ENCODE measurements at regions not wholly inside any gene's neighbourhood (a gene's known extent, or its start where the extent isn't known, plus 50 kb on each side); places are given as distances from the start of the nearest gene placed in this dataset.

DNA sequence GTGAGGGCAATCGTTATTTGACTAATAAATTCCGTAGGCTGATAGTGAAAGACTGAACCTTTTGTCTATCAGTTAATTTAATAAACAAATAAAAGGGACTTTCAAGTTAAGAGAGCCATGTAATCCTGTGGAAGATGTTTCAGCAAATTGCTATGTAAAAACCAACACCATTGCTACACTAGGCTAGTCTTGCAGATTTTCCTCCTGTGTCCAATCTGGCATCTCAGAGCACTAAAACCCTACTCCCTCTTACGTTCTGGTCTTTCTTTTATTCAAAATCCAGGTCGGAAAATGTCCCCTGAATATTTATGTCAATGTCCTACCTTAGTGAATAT is 478.8 kb upstream of the TNC start:
- no peak for DNase-seq (ENCODE audit: low spot score)
- Histone ChIP-seq H3K27me3 (ENCODE audit: control insufficient read depth in 4 of 4, insufficient read depth in 4 of 4, low read length in 3 of 4) (peaks cover 0 to 3% (median 0%) of the 10 kb centered on the region in 4 donors), H3K36me3 (ENCODE audit: control insufficient read depth in 4 of 4, insufficient read depth in 3 of 4, low read depth in 1 of 4, low read length in 3 of 4) (no peaks in the 10 kb centered on the region), H3K9ac (ENCODE audit: low read depth in 1 of 2, low read length in 2 of 2) (no peak overlapping the region), H3K4me1 (ENCODE audit: control insufficient read depth in 4 of 4, insufficient read depth in 4 of 4, low read length in 3 of 4) (no peaks in the 10 kb centered on the region), H3K27ac (ENCODE audit: low read depth in 1 of 2, low read length in 2 of 2) (no peak overlapping the region), H3K9me3 (ENCODE audit: control insufficient read depth in 4 of 4, low read length in 3 of 4) (no peaks in the 10 kb centered on the region), H3K4me3 (ENCODE audit: low read depth in 1 of 3, low read length in 3 of 3) (no peak overlapping the region)
- 32% methylated on average over 4 of the region's 4 CpGs for WGBS
- no peak for TF ChIP-seq FOXA1 (IDR thresholded peaks at IDR 0.05)
- TF ChIP-seq HNF4G (IDR thresholded peaks at IDR 0.05) = no peak
- TF ChIP-seq JUND (IDR thresholded peaks at IDR 0.05) = no peak
- no peak for TF ChIP-seq EGR1 (IDR thresholded peaks at IDR 0.05; ENCODE audit: low read depth in 2 of 2)
- no peak for TF ChIP-seq RXRA (IDR thresholded peaks at IDR 0.05)
- TF ChIP-seq GABPA (IDR thresholded peaks at IDR 0.05 in 1 of 2, conservative IDR thresholded peaks at IDR 0.05 in 1 of 2) = no peak
- no peak for TF ChIP-seq HNF4A (conservative IDR thresholded peaks at IDR 0.05)
- TF ChIP-seq, protein P1, sequence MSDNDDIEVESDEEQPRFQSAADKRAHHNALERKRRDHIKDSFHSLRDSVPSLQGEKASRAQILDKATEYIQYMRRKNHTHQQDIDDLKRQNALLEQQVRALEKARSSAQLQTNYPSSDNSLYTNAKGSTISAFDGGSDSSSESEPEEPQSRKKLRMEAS (IDR thresholded peaks at IDR 0.05) = no peak
- TF ChIP-seq, protein P2, sequence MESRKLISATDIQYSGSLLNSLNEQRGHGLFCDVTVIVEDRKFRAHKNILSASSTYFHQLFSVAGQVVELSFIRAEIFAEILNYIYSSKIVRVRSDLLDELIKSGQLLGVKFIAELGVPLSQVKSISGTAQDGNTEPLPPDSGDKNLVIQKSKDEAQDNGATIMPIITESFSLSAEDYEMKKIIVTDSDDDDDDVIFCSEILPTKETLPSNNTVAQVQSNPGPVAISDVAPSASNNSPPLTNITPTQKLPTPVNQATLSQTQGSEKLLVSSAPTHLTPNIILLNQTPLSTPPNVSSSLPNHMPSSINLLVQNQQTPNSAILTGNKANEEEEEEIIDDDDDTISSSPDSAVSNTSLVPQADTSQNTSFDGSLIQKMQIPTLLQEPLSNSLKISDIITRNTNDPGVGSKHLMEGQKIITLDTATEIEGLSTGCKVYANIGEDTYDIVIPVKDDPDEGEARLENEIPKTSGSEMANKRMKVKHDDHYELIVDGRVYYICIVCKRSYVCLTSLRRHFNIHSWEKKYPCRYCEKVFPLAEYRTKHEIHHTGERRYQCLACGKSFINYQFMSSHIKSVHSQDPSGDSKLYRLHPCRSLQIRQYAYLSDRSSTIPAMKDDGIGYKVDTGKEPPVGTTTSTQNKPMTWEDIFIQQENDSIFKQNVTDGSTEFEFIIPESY (IDR thresholded peaks at IDR 0.05) = no peak
- TF ChIP-seq, protein P3, sequence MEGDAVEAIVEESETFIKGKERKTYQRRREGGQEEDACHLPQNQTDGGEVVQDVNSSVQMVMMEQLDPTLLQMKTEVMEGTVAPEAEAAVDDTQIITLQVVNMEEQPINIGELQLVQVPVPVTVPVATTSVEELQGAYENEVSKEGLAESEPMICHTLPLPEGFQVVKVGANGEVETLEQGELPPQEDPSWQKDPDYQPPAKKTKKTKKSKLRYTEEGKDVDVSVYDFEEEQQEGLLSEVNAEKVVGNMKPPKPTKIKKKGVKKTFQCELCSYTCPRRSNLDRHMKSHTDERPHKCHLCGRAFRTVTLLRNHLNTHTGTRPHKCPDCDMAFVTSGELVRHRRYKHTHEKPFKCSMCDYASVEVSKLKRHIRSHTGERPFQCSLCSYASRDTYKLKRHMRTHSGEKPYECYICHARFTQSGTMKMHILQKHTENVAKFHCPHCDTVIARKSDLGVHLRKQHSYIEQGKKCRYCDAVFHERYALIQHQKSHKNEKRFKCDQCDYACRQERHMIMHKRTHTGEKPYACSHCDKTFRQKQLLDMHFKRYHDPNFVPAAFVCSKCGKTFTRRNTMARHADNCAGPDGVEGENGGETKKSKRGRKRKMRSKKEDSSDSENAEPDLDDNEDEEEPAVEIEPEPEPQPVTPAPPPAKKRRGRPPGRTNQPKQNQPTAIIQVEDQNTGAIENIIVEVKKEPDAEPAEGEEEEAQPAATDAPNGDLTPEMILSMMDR (IDR thresholded peaks at IDR 0.05; ENCODE audit: low read depth, low read length, missing input control) = no peak
- TF ChIP-seq, protein P4, sequence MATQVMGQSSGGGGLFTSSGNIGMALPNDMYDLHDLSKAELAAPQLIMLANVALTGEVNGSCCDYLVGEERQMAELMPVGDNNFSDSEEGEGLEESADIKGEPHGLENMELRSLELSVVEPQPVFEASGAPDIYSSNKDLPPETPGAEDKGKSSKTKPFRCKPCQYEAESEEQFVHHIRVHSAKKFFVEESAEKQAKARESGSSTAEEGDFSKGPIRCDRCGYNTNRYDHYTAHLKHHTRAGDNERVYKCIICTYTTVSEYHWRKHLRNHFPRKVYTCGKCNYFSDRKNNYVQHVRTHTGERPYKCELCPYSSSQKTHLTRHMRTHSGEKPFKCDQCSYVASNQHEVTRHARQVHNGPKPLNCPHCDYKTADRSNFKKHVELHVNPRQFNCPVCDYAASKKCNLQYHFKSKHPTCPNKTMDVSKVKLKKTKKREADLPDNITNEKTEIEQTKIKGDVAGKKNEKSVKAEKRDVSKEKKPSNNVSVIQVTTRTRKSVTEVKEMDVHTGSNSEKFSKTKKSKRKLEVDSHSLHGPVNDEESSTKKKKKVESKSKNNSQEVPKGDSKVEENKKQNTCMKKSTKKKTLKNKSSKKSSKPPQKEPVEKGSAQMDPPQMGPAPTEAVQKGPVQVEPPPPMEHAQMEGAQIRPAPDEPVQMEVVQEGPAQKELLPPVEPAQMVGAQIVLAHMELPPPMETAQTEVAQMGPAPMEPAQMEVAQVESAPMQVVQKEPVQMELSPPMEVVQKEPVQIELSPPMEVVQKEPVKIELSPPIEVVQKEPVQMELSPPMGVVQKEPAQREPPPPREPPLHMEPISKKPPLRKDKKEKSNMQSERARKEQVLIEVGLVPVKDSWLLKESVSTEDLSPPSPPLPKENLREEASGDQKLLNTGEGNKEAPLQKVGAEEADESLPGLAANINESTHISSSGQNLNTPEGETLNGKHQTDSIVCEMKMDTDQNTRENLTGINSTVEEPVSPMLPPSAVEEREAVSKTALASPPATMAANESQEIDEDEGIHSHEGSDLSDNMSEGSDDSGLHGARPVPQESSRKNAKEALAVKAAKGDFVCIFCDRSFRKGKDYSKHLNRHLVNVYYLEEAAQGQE (IDR thresholded peaks at IDR 0.05) = no peak
- TF ChIP-seq NR2F2 (IDR thresholded peaks at IDR 0.05) = no peak
- no peak for TF ChIP-seq FOXA2 (IDR thresholded peaks at IDR 0.05)
- no peak for TF ChIP-seq RAD21 (IDR thresholded peaks at IDR 0.05)
- TF ChIP-seq, protein P5, sequence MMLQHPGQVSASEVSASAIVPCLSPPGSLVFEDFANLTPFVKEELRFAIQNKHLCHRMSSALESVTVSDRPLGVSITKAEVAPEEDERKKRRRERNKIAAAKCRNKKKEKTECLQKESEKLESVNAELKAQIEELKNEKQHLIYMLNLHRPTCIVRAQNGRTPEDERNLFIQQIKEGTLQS (IDR thresholded peaks at IDR 0.05) = no peak

DNA sequence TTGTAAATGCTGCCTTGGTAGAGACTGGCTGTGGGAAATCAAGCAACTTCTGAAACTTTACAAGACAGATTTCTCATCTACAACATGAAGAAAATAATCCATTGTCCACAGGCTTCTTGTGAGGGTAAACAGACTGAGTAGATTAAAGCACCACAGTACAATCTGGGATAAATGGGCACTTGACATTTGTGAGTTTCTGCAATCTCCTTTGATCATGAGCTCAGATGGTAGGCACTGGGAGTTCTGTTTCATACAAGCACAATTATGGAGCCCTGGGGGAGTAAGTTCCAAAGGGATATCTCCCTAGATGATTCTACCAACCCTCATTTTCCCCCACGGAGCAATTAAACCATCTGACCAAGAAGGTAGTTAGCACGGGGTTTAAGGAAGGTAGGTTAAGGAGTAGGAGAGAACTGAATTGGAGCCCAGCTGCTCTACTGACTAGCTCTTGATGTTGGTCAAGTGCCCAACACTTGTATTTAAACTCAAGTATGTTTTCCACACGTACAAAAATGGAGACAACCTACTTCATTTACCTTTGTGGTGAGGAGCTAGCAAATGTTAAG is 479.5 kb upstream of the TNC start:
- H3K36me3 ChIP-seq (ENCODE audit: control insufficient read depth in 4 of 4, insufficient read depth in 3 of 4, low read depth in 1 of 4, low read length in 3 of 4) = no peaks in the 10 kb centered on the region
- H3K27ac ChIP-seq (ENCODE audit: low read depth in 1 of 2, low read length in 2 of 2) = no peak overlapping the region
- H3K4me1 ChIP-seq (ENCODE audit: control insufficient read depth in 4 of 4, insufficient read depth in 4 of 4, low read length in 3 of 4) = no peaks in the 10 kb centered on the region
- no peak overlapping the region for H3K4me3 ChIP-seq (ENCODE audit: low read depth in 1 of 3, low read length in 3 of 3)
- peaks cover 0 to 3% (median 0%) of the 10 kb centered on the region in 4 donors for H3K27me3 ChIP-seq (ENCODE audit: control insufficient read depth in 4 of 4, insufficient read depth in 4 of 4, low read length in 3 of 4)
- no peaks in the 10 kb centered on the region for H3K9me3 ChIP-seq (ENCODE audit: control insufficient read depth in 4 of 4, low read length in 3 of 4)
- H3K9ac ChIP-seq (ENCODE audit: low read depth in 1 of 2, low read length in 2 of 2) = no peak overlapping the region
- no peak for TF ChIP-seq RXRA (IDR thresholded peaks at IDR 0.05)
- TF ChIP-seq HNF4A (conservative IDR thresholded peaks at IDR 0.05) = no peak
- TF ChIP-seq, protein P2 (IDR thresholded peaks at IDR 0.05) = no peak
- no peak for TF ChIP-seq GABPA (IDR thresholded peaks at IDR 0.05 in 1 of 2, conservative IDR thresholded peaks at IDR 0.05 in 1 of 2)
- no peak for DNase-seq (ENCODE audit: low spot score)
- 67% methylated on average over 3 of the region's 3 CpGs for WGBS

Data from liver (tissue), 8 donors.